ENCODE measurements at regions not wholly inside any gene's neighbourhood (a gene's known extent, or its start where the extent isn't known, plus 50 kb on each side); places are given as distances from the start of the nearest gene placed in this dataset.

DNA sequence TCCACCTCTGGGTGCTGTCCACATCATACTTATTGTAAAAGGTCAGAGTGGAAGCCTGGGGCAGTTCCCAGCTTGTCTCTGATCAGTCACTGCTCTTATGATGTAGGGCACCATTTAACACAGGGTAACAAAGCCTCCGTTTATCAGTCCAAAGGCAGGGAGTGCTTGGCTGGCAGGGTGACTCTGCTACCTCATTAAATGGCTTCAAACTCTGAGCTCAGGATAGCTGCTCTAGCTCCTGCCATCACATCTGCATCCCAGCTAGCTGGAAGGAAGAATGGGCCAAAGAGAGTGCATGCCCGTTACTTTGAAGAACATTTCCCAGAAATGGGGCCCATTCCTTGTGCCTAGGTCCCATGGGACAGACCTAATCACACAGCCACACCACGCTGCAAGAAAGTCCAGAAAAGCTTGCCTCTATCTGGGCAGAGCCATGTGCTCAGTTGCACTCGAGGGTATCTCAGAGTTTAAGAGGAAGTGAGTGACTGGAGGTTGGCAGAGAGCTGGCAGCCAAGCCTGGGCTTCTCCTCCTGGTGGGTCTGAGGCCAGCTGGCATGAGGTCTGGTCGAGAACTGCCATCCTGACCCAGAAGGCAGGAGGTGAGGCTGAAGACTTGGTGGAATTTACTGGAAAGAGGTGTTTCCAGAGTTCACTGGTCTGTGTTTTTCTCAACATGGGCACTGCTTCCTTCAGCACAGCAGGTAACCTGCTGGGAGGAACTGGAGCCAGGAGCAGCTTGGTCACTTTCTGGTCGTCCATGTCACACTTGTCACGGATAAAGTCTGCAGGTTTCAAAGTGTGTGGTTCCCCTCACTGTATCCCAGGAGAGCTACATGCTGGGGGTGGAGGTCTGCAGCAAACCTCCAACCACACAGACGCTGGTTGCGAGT lies 935.7 kb downstream of the BRD1 start:
- Mint-ChIP-seq H3K4me3 (no peak overlapping the region), H3K27ac (no peak overlapping the region), H3K36me3 (ENCODE audit: low read depth) (no peaks in the 10 kb centered on the region), H3K9me3 (no peaks in the 10 kb centered on the region), H3K4me1 (no peaks in the 10 kb centered on the region), H3K27me3 (ENCODE audit: insufficient read depth, low read depth, poor library complexity) (peaks cover 9% of the 10 kb centered on the region)
- Histone ChIP-seq H3K27me3 (ENCODE audit: insufficient read depth) (no peaks in the 10 kb centered on the region), H3K36me3 (ENCODE audit: insufficient read depth) (no peaks in the 10 kb centered on the region), H2AFZ (no peak overlapping the region), H3K4me1 (ENCODE audit: insufficient read depth) (no peaks in the 10 kb centered on the region), H3K79me2 (replicated peaks; ENCODE audit: insufficient read depth) (no peaks in the 10 kb centered on the region), H3K4me3 (no peak overlapping the region), H3K27ac (ENCODE audit: low read depth) (no peak overlapping the region), H4K20me1 (replicated peaks; ENCODE audit: insufficient read depth) (no peaks in the 10 kb centered on the region), H3F3A (replicated peaks; ENCODE audit: low read depth) (no peaks in the 10 kb centered on the region), H3K9me2 (ENCODE audit: insufficient read depth) (no peaks in the 10 kb centered on the region), H3K4me2 (no peak overlapping the region)
- DNase-seq (ENCODE audit: low spot score) = no peak
- ATAC-seq = no peak
- TF ChIP-seq POLR2AphosphoS5 (IDR thresholded peaks at IDR 0.05; ENCODE audit: low read depth) = no peak

DNA sequence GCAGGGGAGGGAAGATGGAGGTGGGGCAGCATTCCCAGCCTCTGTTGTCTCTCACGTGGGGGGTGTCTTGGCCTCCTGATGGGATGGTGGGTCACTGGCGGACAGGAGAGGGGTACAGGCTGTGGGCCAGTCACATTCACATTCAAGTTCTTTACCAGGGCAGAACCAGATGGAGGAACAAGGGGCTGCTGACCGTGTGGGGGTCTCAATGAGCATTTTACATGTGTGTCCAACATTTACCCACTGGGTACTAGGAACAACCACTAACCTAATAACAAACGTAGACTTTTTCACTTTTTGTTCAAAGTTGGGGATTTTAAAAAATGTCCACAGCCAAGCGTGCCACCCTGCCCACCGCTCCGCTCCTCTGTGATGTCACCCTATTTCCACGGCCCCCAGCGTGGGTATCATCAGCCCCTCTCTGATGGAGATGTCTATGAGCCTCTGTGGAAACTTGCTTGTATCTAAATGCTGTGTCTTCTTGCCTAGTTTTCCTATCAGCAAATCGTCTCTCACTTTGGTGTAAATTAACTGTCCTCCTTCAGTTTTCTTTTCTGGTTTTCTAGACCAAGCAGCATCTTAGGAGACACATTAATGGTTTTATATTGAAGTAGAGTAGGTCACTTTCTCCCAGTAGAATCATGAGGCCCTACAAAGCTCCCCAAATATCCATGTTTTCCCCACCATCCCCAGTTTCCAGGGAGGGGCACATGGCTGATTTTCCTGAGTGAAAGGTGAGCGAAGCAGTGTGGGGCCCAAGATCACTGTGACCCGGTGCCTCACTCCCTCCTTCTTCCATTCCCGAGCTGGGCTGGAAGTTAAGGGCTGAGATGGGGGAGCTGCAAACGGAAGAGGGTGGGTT lies 936.7 kb downstream of the BRD1 start:
- Histone ChIP-seq H2AFZ (no peak overlapping the region), H3F3A (replicated peaks; ENCODE audit: low read depth) (no peaks in the 10 kb centered on the region), H4K20me1 (replicated peaks; ENCODE audit: insufficient read depth) (no peaks in the 10 kb centered on the region), H3K27me3 (ENCODE audit: insufficient read depth) (no peaks in the 10 kb centered on the region), H3K79me2 (replicated peaks; ENCODE audit: insufficient read depth) (no peaks in the 10 kb centered on the region), H3K4me3 (no peak overlapping the region), H3K4me2 (no peak overlapping the region), H3K4me1 (ENCODE audit: insufficient read depth) (no peaks in the 10 kb centered on the region), H3K9me2 (ENCODE audit: insufficient read depth) (no peaks in the 10 kb centered on the region), H3K36me3 (ENCODE audit: insufficient read depth) (no peaks in the 10 kb centered on the region), H3K27ac (ENCODE audit: low read depth) (no peak overlapping the region)
- peaks cover 6% of the 10 kb centered on the region for H3K27me3 Mint-ChIP-seq (ENCODE audit: insufficient read depth, low read depth, poor library complexity)
- no peak overlapping the region for H3K27ac Mint-ChIP-seq
- ATAC-seq = no peak
- no peak overlapping the region for H3K4me3 Mint-ChIP-seq
- DNase-seq (ENCODE audit: low spot score) = no peak
- H3K4me1 Mint-ChIP-seq = no peaks in the 10 kb centered on the region
- H3K9me3 Mint-ChIP-seq = no peaks in the 10 kb centered on the region
- no peaks in the 10 kb centered on the region for H3K36me3 Mint-ChIP-seq (ENCODE audit: low read depth)
- TF ChIP-seq EZH2phosphoT487 (IDR thresholded peaks at IDR 0.05; ENCODE audit: unreplicated experiment) (no peak), JUNB (IDR thresholded peaks at IDR 0.05; ENCODE audit: unreplicated experiment) (no peak), POLR2AphosphoS5 (IDR thresholded peaks at IDR 0.05; ENCODE audit: low read depth) (no peak), STAT1 (IDR thresholded peaks at IDR 0.05; ENCODE audit: unreplicated experiment) (no peak), CREB1 (CRISPR knock-in tag; IDR thresholded peaks at IDR 0.05; ENCODE audit: low read depth) (no peak), ZNF331 (CRISPR knock-in tag; IDR thresholded peaks at IDR 0.05; ENCODE audit: low read depth) (no peak)
- TF ChIP-seq, protein P1, sequence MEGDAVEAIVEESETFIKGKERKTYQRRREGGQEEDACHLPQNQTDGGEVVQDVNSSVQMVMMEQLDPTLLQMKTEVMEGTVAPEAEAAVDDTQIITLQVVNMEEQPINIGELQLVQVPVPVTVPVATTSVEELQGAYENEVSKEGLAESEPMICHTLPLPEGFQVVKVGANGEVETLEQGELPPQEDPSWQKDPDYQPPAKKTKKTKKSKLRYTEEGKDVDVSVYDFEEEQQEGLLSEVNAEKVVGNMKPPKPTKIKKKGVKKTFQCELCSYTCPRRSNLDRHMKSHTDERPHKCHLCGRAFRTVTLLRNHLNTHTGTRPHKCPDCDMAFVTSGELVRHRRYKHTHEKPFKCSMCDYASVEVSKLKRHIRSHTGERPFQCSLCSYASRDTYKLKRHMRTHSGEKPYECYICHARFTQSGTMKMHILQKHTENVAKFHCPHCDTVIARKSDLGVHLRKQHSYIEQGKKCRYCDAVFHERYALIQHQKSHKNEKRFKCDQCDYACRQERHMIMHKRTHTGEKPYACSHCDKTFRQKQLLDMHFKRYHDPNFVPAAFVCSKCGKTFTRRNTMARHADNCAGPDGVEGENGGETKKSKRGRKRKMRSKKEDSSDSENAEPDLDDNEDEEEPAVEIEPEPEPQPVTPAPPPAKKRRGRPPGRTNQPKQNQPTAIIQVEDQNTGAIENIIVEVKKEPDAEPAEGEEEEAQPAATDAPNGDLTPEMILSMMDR (conservative IDR thresholded peaks at IDR 0.05; ENCODE audit: low read depth in 2 of 2) = no peak
- TF ChIP-seq, protein P2, sequence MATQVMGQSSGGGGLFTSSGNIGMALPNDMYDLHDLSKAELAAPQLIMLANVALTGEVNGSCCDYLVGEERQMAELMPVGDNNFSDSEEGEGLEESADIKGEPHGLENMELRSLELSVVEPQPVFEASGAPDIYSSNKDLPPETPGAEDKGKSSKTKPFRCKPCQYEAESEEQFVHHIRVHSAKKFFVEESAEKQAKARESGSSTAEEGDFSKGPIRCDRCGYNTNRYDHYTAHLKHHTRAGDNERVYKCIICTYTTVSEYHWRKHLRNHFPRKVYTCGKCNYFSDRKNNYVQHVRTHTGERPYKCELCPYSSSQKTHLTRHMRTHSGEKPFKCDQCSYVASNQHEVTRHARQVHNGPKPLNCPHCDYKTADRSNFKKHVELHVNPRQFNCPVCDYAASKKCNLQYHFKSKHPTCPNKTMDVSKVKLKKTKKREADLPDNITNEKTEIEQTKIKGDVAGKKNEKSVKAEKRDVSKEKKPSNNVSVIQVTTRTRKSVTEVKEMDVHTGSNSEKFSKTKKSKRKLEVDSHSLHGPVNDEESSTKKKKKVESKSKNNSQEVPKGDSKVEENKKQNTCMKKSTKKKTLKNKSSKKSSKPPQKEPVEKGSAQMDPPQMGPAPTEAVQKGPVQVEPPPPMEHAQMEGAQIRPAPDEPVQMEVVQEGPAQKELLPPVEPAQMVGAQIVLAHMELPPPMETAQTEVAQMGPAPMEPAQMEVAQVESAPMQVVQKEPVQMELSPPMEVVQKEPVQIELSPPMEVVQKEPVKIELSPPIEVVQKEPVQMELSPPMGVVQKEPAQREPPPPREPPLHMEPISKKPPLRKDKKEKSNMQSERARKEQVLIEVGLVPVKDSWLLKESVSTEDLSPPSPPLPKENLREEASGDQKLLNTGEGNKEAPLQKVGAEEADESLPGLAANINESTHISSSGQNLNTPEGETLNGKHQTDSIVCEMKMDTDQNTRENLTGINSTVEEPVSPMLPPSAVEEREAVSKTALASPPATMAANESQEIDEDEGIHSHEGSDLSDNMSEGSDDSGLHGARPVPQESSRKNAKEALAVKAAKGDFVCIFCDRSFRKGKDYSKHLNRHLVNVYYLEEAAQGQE (IDR thresholded peaks at IDR 0.05; ENCODE audit: unreplicated experiment) = no peak
- TF ChIP-seq, protein P3, sequence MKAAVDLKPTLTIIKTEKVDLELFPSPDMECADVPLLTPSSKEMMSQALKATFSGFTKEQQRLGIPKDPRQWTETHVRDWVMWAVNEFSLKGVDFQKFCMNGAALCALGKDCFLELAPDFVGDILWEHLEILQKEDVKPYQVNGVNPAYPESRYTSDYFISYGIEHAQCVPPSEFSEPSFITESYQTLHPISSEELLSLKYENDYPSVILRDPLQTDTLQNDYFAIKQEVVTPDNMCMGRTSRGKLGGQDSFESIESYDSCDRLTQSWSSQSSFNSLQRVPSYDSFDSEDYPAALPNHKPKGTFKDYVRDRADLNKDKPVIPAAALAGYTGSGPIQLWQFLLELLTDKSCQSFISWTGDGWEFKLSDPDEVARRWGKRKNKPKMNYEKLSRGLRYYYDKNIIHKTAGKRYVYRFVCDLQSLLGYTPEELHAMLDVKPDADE (IDR thresholded peaks at IDR 0.05) = no peak

All from GM23338 (cell line).